HL-60 (cell line): ENCODE measurements at regions not wholly inside any gene's neighbourhood (a gene's known extent, or its start where the extent isn't known, plus 50 kb on each side); places are given as distances from the start of the nearest gene placed in this dataset.

Experiments used
- GABPA ChIP-seq: IDR thresholded peaks from 2 replicates; pipeline ENCODE4 v1.6.1; 2012; ENCODE audit warnings: low read depth
- POLR2AphosphoS5 ChIP-seq: IDR thresholded peaks from 2 replicates; pipeline ENCODE4 v1.6.1; 2012; ENCODE audit warnings: low read depth
- TF ChIP-seq, protein P1 (sequence below): IDR thresholded peaks from one replicate; pipeline ENCODE4 v1.5.1; 2011; ENCODE audit warnings: low read length, control low read depth, inconsistent platforms; ENCODE audit not compliant: insufficient read depth
- TF ChIP-seq, protein P2 (sequence below): IDR thresholded peaks from 2 replicates; pipeline ENCODE4 v1.6.1; 2012; ENCODE audit warnings: low read depth; ENCODE audit not compliant: insufficient replicate concordance

DNA sequence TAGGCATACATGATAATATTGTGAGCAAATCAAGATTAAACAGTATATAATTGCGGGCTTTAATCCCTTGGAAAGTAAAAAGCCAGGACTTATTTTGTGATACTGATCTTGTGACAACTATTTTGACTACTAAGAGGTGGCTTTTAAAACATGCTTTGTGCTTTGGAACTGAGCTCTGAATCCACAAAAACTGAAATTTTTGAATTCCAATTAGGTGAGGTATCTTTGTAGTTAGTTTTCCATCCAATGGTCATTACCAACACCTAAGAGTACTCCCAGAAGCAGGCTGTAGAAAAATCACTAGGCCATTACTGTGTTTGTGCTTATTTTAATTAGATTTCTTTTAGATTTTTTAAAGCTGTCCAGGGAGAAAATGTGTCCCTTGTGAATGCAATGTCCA lies 559.5 kb upstream of the WWC1 start:
- TF ChIP-seq, protein P1, sequence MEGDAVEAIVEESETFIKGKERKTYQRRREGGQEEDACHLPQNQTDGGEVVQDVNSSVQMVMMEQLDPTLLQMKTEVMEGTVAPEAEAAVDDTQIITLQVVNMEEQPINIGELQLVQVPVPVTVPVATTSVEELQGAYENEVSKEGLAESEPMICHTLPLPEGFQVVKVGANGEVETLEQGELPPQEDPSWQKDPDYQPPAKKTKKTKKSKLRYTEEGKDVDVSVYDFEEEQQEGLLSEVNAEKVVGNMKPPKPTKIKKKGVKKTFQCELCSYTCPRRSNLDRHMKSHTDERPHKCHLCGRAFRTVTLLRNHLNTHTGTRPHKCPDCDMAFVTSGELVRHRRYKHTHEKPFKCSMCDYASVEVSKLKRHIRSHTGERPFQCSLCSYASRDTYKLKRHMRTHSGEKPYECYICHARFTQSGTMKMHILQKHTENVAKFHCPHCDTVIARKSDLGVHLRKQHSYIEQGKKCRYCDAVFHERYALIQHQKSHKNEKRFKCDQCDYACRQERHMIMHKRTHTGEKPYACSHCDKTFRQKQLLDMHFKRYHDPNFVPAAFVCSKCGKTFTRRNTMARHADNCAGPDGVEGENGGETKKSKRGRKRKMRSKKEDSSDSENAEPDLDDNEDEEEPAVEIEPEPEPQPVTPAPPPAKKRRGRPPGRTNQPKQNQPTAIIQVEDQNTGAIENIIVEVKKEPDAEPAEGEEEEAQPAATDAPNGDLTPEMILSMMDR = no peak
- TF ChIP-seq POLR2AphosphoS5 (no peak), GABPA (no peak)
- TF ChIP-seq, protein P2, sequence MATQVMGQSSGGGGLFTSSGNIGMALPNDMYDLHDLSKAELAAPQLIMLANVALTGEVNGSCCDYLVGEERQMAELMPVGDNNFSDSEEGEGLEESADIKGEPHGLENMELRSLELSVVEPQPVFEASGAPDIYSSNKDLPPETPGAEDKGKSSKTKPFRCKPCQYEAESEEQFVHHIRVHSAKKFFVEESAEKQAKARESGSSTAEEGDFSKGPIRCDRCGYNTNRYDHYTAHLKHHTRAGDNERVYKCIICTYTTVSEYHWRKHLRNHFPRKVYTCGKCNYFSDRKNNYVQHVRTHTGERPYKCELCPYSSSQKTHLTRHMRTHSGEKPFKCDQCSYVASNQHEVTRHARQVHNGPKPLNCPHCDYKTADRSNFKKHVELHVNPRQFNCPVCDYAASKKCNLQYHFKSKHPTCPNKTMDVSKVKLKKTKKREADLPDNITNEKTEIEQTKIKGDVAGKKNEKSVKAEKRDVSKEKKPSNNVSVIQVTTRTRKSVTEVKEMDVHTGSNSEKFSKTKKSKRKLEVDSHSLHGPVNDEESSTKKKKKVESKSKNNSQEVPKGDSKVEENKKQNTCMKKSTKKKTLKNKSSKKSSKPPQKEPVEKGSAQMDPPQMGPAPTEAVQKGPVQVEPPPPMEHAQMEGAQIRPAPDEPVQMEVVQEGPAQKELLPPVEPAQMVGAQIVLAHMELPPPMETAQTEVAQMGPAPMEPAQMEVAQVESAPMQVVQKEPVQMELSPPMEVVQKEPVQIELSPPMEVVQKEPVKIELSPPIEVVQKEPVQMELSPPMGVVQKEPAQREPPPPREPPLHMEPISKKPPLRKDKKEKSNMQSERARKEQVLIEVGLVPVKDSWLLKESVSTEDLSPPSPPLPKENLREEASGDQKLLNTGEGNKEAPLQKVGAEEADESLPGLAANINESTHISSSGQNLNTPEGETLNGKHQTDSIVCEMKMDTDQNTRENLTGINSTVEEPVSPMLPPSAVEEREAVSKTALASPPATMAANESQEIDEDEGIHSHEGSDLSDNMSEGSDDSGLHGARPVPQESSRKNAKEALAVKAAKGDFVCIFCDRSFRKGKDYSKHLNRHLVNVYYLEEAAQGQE = no peak
